ENCODE measurements at regions not wholly inside any gene's neighbourhood (a gene's known extent, or its start where the extent isn't known, plus 50 kb on each side); places are given as distances from the start of the nearest gene placed in this dataset.

GRCh38 chr1:58090640-58091039 lies 455.9 kb downstream of the OMA1 start:
- TF ChIP-seq CTCF (IDR thresholded peaks at IDR 0.05; ENCODE audit: borderline replicate concordance, insufficient read depth, low read depth, low read length): no peak
- no peak overlapping the region for H3K4me3 ChIP-seq (ENCODE audit: low read depth, low read length)

GRCh38 chr1:58089898-58090534 lies 456.5 kb downstream of the OMA1 start:
- H3K4me3 ChIP-seq (ENCODE audit: low read depth, low read length): no peak overlapping the region
- no peak for TF ChIP-seq CTCF (IDR thresholded peaks at IDR 0.05; ENCODE audit: borderline replicate concordance, insufficient read depth, low read depth, low read length)

GRCh38 chr1:58084266-58084665 lies 462.3 kb downstream of the OMA1 start:
- no peak for TF ChIP-seq CTCF (IDR thresholded peaks at IDR 0.05; ENCODE audit: borderline replicate concordance, insufficient read depth, low read depth, low read length)
- H3K4me3 ChIP-seq (ENCODE audit: low read depth, low read length): no peak overlapping the region

- no peak for TF ChIP-seq CTCF (IDR thresholded peaks at IDR 0.05; ENCODE audit: borderline replicate concordance, insufficient read depth, low read depth, low read length)
These were observed 463.9 kb downstream of the OMA1 start for GRCh38 chr1:58082596-58082995.

GRCh38 chr1:58076258-58076657 lies 470.3 kb downstream of the OMA1 start:
- no peak for TF ChIP-seq CTCF (IDR thresholded peaks at IDR 0.05; ENCODE audit: borderline replicate concordance, insufficient read depth, low read depth, low read length)
- no peak overlapping the region for H3K4me3 ChIP-seq (ENCODE audit: low read depth, low read length)

More at GRCh38 chr1:58082596-58082995, 463.9 kb downstream of the OMA1 start:
- no peak overlapping the region for H3K4me3 ChIP-seq (ENCODE audit: low read depth, low read length)

GRCh38 chr1:58075188-58075578 lies 471.3 kb downstream of the OMA1 start:
- no peak for TF ChIP-seq CTCF (IDR thresholded peaks at IDR 0.05; ENCODE audit: borderline replicate concordance, insufficient read depth, low read depth, low read length)
- no peak overlapping the region for H3K4me3 ChIP-seq (ENCODE audit: low read depth, low read length)

- no peak overlapping the region for H3K4me3 ChIP-seq (ENCODE audit: low read depth, low read length)
- no peak for TF ChIP-seq CTCF (IDR thresholded peaks at IDR 0.05; ENCODE audit: borderline replicate concordance, insufficient read depth, low read depth, low read length)
These were observed 474.1 kb downstream of the OMA1 start for GRCh38 chr1:58072450-58072849.
